Urothelium cell line (cell line): ENCODE measurements at regions not wholly inside any gene's neighbourhood (a gene's known extent, or its start where the extent isn't known, plus 50 kb on each side); places are given as distances from the start of the nearest gene placed in this dataset.

Source experiments
- DNase-seq: peaks from one replicate; pipeline ENCODE4 v3.0.0; 2011; ENCODE audit warnings: low spot score, mixed read lengths
- FAIRE-seq: peaks from 2 replicates; lab custom pipeline; 2011; peaks lifted over from hg19 to GRCh38; lab: Jason Lieb, UNC

- FAIRE-seq (no peak), DNase-seq (no peak)
Observed at GRCh38 chr16:55426865-55427484, 52.0 kb upstream of the MMP2 start.
